Activated naive CD8-positive, alpha-beta T cell treated with anti-CD3 and anti-CD28 coated beads, Interleukin-2, amount 50 U/mL, for 24 hours (primary cell): ENCODE measurements at regions not wholly inside any gene's neighbourhood (a gene's known extent, or its start where the extent isn't known, plus 50 kb on each side); places are given as distances from the start of the nearest gene placed in this dataset.
A peak's percentile ranks its signal among the peaks of the same experiment; 100 is the strongest.
"Not testable (repeated sequence)": the region's sequence is repeated elsewhere in the genome, so short reads cannot be mapped to it uniquely, and the experiment has no call there.

Experiments used
- ATAC-seq: fragments of 150-1000 bp; cut with Tn5 transposase; one replicate; pipeline ENCODE4 v1.10.0; 2021
- DNase-seq: peaks from one replicate; pipeline ENCODE4 v3.0.0; 2021
- H3K27ac Mint-ChIP-seq: one replicate; pipeline ENCODE4 v1.8.0; 2021; ENCODE audit warnings: mild to moderate bottlenecking, mixed read lengths
- H3K27me3 Mint-ChIP-seq: one replicate; pipeline ENCODE4 v1.8.0; 2021; ENCODE audit warnings: mixed read lengths
- H3K36me3 Mint-ChIP-seq: one replicate; pipeline ENCODE4 v1.8.0; 2021; ENCODE audit warnings: low read depth, mixed read lengths
- H3K4me1 Mint-ChIP-seq: one replicate; pipeline ENCODE4 v1.8.0; 2021; ENCODE audit warnings: mixed read lengths
- H3K4me3 Mint-ChIP-seq: one replicate; pipeline ENCODE4 v1.8.0; 2021; ENCODE audit warnings: mild to moderate bottlenecking, moderate library complexity, mixed read lengths
- H3K9me3 Mint-ChIP-seq: one replicate; pipeline ENCODE4 v1.8.0; 2021; ENCODE audit warnings: mixed read lengths

DNA sequence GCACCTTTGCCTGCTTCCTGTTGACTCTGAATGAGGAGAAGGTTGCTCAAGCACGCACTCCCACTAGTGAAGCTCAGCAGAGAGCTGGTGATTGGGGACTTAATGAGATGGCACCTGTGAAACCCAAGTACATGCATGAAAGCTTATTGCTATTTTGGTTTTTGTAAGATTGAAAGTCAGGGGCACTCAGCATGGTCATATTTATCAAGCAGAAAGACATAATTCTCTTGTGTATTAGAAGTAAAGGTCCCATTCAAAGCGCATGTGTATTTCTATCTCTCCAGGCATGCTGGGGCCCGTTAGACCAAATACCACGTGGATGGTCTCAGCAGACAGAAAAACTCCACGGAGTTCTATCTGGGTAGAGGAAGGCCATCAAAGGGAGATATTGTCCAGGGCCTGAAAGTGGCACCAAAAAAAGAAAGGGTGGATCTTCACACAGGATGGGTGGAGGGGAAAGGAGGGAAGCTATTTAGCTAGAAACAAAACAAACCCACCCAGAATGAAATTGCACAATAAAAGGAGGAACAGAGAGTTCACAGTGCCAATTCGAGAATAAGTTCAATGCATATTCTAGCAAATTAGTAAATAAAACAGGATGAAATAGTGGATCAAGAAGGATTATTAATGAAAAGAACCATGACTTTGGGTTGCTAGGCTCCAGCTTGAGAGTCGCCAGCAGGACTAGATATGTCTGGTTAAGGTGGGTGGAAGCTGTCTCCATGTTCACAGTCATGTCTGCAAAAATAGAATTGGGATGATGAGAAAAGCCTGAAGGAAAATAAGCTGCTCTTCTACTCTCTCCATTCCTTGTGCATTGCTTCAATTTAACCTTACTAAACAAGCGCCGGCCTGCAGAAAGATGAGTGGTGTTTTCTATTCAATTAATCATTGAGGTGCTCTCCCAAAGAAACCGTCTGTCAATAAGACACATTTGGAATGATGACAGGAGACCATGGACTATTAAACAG, 224.9 kb upstream of the DTNBP1 start:
- ATAC-seq (no peak), DNase-seq (no peak)
- Mint-ChIP-seq H3K4me3 (no peak overlapping the region), H3K4me1 (peaks cover 8% of the 10 kb centered on the region), H3K9me3 (no peaks in the 10 kb centered on the region), H3K27ac (no peak overlapping the region), H3K36me3 (no peaks in the 10 kb centered on the region), H3K27me3 (peaks cover 2% of the 10 kb centered on the region)

DNA sequence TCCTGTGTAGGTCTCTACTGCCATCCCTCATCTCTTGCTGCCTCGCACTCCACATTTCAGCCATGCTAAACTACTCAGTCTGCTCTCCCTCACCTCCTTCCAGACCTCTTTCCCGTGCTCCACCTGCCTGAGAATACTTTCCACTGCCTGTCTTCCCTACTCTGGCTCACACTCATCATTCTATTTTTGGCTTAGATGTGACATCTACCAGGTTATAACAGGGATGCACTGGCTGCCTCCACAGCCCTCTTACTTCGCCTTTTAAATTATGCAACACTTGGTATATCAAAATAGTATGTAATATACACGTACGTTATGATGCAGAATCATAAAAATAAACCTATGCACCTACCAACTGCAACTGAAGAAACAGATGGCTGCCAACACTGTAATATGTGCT, 222.8 kb upstream of the DTNBP1 start:
- no peak for DNase-seq
- no peak overlapping the region for H3K27ac Mint-ChIP-seq
- H3K36me3 Mint-ChIP-seq = no peaks in the 10 kb centered on the region
- ATAC-seq = no peak
- peaks cover 14% of the 10 kb centered on the region for H3K4me1 Mint-ChIP-seq
- H3K4me3 Mint-ChIP-seq = no peak overlapping the region
- H3K27me3 Mint-ChIP-seq = no peaks in the 10 kb centered on the region
- H3K9me3 Mint-ChIP-seq = no peaks in the 10 kb centered on the region

DNA sequence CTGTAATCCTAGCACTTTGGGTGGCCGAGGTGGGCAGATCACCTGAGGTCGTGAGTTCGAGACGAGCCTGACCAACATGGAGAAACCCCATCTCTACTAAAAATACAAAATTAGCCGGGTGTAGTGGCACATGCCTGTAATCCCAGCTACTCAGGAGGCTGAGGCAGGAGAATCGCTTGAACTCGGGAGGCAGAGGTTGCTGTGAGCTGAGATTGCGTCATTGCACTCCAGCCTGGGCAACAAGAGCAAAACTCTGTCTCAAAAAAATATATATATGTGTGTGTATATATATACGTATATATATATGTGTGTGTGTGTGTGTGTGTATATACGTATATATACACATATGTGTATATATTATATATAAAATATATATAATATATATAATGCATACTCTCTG, 220.8 kb upstream of the DTNBP1 start:
- not testable (repeated sequence) for DNase-seq, H3K36me3 Mint-ChIP-seq, H3K27me3 Mint-ChIP-seq, ATAC-seq, H3K4me3 Mint-ChIP-seq, H3K9me3 Mint-ChIP-seq, H3K27ac Mint-ChIP-seq
- H3K4me1 Mint-ChIP-seq = peaks cover 30% of the 10 kb centered on the region

DNA sequence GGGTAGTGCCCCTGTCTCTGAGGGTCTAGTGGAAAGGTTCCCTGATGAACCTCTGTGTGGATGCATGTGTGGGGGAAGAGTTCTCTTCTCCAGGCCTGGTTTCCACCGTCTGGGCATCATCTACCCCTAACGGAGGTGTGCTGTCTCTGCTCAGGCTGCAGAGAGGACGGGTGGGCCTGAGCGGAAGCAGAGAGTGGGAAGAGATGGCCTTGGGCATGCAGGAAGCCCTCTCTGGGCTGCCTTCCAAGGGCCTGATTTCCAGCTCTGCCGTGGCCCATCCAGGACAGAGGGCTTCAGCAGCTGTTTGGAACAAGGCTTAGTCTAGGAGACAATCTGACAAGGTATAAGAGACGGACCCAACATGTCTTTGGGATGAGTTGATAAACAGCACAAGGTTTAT, 220.1 kb upstream of the DTNBP1 start:
- Mint-ChIP-seq H3K4me3 (no peak overlapping the region), H3K4me1 (peaks cover 27% of the 10 kb centered on the region), H3K36me3 (no peaks in the 10 kb centered on the region), H3K27ac (no peak overlapping the region), H3K9me3 (no peaks in the 10 kb centered on the region), H3K27me3 (no peaks in the 10 kb centered on the region)
- ATAC-seq (no peak), DNase-seq (no peak)

DNA sequence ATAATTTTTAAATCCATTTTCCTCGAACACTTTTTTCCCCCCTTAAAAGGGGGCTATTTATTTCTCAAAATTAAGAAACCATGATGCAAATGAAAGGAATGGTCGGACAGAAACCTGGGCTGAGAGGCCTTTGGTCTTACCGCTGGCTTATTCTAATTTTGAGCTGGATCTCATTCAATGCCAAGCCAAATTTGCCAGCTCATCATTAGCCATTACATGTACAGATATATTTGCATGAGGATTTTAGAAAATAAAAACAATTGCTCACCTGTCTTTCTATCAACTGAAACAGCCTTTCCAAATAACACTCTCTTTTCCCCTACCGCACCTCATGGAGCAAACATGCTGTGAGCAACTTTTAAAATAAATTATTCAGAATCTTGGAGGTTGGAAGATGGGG, 219.5 kb upstream of the DTNBP1 start:
- Mint-ChIP-seq H3K27ac (no peak overlapping the region), H3K9me3 (no peaks in the 10 kb centered on the region), H3K4me3 (no peak overlapping the region), H3K36me3 (no peaks in the 10 kb centered on the region), H3K27me3 (no peaks in the 10 kb centered on the region), H3K4me1 (peaks cover 22% of the 10 kb centered on the region)
- no peak for ATAC-seq
- no peak for DNase-seq

DNA sequence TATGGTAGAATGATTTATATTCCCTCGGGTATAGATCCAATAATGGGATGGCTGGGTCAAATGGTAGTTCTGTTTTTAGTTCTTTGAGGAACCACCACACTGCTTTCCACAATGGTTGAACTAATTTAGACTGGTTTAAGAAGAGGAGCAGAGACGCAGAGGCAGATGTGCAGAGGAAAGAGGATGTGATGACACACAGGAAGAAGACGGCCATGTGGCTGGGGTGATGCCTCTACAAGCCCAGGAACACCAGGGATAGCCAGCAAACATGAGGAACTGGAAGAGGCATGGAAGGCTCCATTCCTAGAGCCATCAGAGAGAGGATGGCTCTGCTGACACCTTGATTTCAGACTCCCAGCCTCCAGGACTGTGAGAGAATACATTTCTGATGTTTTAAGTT, 218.3 kb upstream of the DTNBP1 start:
- H3K4me3 Mint-ChIP-seq = no peak overlapping the region
- H3K9me3 Mint-ChIP-seq = no peaks in the 10 kb centered on the region
- no peak overlapping the region for H3K27ac Mint-ChIP-seq
- no peaks in the 10 kb centered on the region for H3K36me3 Mint-ChIP-seq
- ATAC-seq (no peak), DNase-seq (no peak)
- H3K4me1 Mint-ChIP-seq = peaks cover 30% of the 10 kb centered on the region
- no peaks in the 10 kb centered on the region for H3K27me3 Mint-ChIP-seq

DNA sequence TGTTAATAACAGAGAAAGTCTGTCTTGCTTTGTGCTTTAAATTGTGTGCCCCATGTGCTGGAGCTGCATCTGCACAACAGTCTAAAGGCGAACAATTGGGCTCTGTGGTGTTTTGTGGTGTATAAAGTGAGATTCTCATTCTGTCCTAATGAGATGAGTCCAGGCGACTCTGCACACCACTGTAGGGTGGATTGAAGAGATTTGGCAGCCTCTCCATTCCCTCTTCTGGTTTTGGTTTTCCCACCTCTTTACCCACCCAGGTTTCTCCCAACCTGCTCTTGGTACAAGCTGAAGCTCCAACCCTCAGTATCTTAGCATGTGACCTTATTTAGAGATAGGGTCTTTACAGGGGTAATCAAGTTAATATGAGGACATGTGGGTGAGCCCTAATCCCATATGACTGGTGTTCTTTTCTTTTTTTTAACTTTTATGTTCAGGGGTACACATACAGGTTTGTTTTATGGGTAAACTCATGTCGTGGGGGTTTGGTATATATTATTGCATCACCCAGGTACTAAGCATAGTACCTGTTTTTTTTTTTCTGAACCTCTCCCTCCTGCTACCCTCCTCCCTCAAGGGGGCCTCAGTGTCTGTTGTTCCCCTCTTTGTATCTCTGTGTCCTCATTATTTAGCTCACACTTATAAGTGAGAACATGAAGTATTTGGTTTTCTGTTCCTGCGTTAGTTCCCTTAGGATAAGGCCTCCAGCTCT, 217.6 kb upstream of the DTNBP1 start:
- H3K4me1 Mint-ChIP-seq = peaks cover 31% of the 10 kb centered on the region
- H3K9me3 Mint-ChIP-seq = no peaks in the 10 kb centered on the region
- ATAC-seq (no peak), DNase-seq (no peak)
- no peak overlapping the region for H3K4me3 Mint-ChIP-seq
- no peaks in the 10 kb centered on the region for H3K27me3 Mint-ChIP-seq
- H3K27ac Mint-ChIP-seq = no peak overlapping the region
- H3K36me3 Mint-ChIP-seq = no peaks in the 10 kb centered on the region

DNA sequence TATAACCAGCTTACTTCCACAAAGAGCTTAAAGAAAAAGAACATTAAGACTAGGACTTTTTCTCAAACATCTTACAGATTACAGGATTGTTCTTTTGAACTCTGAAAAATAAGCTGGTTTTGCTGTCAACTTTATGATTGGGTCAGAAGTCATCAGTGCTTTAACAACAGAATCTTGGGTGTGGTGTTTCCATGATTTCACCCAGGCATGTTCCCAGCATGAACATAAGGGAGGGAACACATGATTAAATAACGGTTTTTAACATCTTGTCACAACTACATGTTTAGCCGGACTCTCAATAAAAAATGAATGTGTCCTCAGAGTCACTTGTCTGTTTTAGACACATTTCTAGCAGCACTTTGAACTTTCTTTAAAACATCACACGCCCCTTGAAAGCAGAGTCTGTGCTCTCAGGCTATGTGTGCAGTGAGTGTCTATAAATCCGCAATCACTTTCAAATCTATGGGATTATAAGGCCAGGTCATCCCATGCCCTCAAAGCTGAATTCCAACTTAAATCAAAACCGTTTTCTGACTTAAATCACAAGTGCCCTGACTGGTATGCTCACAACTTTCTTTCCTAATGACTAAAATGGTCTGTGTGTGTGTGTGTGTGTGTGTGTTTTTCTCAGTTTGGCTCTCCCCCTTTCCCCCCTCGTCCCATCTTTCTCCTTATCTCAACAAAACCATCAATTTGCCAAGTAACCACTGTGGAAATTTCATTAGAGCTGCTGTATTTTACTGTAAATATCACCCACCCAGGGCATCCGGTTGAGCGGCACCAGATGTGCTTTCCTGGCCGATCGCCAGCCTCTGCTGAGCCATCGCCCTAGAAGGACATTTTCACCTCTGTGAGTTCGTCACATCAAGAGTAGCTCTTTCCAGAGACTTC, 216.8 kb upstream of the DTNBP1 start:
- Mint-ChIP-seq H3K27ac (no peak overlapping the region), H3K27me3 (no peaks in the 10 kb centered on the region), H3K4me3 (peak overlapping the region; percentile 41), H3K9me3 (no peaks in the 10 kb centered on the region), H3K36me3 (no peaks in the 10 kb centered on the region), H3K4me1 (peaks cover 31% of the 10 kb centered on the region)
- DNase-seq (peak; percentile 54), ATAC-seq (peak; percentile 58)

DNA sequence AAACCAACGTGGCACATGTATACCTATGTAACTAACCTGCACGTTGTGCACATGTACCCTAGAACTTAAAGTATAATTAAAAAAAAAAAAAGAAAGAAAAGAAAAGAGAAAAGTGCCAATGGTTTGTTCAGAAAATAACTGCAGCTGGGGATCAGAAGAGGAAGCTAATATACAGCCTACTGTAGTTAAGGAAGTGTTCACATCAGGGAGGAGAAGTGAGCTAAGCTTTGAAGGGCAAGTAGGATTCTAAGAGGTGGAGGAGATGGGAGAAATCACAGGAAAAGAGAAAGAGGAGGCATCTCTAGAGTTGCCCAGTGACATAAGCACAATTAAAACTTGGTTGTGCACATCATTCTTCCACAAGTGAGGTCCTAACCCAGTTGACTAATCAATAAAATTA, 214.4 kb upstream of the DTNBP1 start:
- H3K27ac Mint-ChIP-seq = no peak overlapping the region
- H3K4me3 Mint-ChIP-seq = no peak overlapping the region
- peaks cover 31% of the 10 kb centered on the region for H3K4me1 Mint-ChIP-seq
- H3K27me3 Mint-ChIP-seq = no peaks in the 10 kb centered on the region
- DNase-seq (no peak), ATAC-seq (no peak)
- no peaks in the 10 kb centered on the region for H3K9me3 Mint-ChIP-seq
- H3K36me3 Mint-ChIP-seq = no peaks in the 10 kb centered on the region

DNA sequence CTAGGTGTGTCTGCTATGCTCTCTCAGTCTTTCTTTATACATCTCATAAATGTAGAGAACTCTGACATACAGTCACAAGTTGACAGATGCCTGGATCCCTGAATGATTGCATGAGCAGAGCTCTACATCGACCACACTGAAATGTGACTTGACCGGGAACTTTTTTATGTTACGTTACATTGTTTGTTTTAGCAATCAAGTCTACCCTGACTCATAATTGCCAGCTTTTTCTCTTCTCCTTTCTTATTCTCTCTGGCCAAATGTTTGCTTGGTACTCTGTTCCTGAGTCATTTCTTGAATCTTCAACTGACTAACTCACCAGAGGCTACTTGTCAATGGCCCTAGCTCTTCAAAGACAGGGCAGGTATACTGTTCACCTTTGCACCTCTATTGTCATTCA, 213.6 kb upstream of the DTNBP1 start:
- no peak overlapping the region for H3K27ac Mint-ChIP-seq
- peaks cover 31% of the 10 kb centered on the region for H3K4me1 Mint-ChIP-seq
- ATAC-seq (peak; percentile 45), DNase-seq (no peak)
- H3K4me3 Mint-ChIP-seq = no peak overlapping the region
- H3K27me3 Mint-ChIP-seq = peaks cover 2% of the 10 kb centered on the region
- H3K36me3 Mint-ChIP-seq = no peaks in the 10 kb centered on the region
- no peaks in the 10 kb centered on the region for H3K9me3 Mint-ChIP-seq

DNA sequence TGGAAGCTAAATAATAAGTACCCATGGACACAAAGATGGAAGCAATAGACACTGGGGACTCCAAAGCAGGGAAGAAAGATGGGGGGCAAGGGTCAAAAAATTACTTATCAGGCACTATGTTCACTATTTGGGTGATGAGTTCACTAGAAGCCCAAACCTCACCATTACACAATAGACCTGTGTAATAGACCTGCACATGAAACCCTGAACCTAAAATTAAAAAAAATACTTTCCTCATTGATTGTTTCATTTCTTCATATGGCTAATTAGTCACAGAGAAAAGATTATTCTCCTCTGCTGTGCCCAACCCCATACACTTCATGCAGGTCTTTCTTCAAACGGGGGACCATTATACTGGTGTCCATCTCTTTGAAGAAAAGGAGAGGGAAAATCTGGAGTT, 213.0 kb upstream of the DTNBP1 start:
- Mint-ChIP-seq H3K4me1 (peaks cover 27% of the 10 kb centered on the region), H3K4me3 (no peak overlapping the region), H3K27ac (no peak overlapping the region), H3K36me3 (no peaks in the 10 kb centered on the region), H3K9me3 (no peaks in the 10 kb centered on the region), H3K27me3 (peaks cover 5% of the 10 kb centered on the region)
- ATAC-seq = no peak
- DNase-seq = no peak

DNA sequence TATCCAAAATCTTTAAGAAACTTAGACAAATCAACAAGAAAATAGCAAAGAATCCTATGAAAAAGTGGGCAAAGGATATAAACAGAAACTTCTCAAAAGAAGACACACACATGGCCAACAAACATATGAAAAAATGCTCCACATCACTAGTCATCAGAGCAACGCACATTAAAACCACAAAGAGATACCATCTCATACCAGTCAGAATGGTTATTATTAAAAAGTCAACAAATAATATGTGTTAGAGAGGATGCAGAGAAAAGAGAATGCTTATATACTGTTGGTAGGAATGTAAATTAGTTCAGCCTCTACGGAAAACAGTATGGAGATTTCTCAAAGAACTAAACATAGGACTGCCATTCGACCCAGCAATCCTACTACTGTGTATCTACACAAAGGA, 212.0 kb upstream of the DTNBP1 start:
- Mint-ChIP-seq H3K36me3 (no peaks in the 10 kb centered on the region), H3K4me1 (peaks cover 17% of the 10 kb centered on the region), H3K4me3 (no peak overlapping the region), H3K27me3 (peaks cover 6% of the 10 kb centered on the region), H3K27ac (no peak overlapping the region), H3K9me3 (no peaks in the 10 kb centered on the region)
- ATAC-seq = no peak
- DNase-seq = no peak

DNA sequence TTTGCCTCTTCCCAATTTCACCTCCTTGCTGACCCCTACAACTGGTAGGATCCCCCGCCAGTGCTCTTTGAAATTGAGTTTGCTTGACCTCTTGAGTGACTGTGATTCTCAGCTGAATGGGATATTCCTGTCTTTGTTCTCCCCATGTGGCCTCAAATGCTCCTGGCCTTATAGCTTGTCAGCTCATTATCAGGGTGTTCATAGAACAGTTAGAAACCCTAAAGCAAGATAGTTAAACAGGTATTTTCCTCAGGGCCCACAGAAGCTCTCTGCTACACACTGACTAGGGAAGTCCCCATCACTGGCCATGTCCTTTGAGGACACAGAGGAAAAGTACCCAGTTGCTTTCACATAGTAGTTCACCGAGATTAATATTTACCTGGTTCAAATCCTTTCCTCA, 211.5 kb upstream of the DTNBP1 start:
- DNase-seq (no peak), ATAC-seq (no peak)
- no peaks in the 10 kb centered on the region for H3K9me3 Mint-ChIP-seq
- no peak overlapping the region for H3K27ac Mint-ChIP-seq
- peaks cover 6% of the 10 kb centered on the region for H3K27me3 Mint-ChIP-seq
- H3K4me1 Mint-ChIP-seq = peaks cover 12% of the 10 kb centered on the region
- H3K4me3 Mint-ChIP-seq = no peak overlapping the region
- no peaks in the 10 kb centered on the region for H3K36me3 Mint-ChIP-seq

DNA sequence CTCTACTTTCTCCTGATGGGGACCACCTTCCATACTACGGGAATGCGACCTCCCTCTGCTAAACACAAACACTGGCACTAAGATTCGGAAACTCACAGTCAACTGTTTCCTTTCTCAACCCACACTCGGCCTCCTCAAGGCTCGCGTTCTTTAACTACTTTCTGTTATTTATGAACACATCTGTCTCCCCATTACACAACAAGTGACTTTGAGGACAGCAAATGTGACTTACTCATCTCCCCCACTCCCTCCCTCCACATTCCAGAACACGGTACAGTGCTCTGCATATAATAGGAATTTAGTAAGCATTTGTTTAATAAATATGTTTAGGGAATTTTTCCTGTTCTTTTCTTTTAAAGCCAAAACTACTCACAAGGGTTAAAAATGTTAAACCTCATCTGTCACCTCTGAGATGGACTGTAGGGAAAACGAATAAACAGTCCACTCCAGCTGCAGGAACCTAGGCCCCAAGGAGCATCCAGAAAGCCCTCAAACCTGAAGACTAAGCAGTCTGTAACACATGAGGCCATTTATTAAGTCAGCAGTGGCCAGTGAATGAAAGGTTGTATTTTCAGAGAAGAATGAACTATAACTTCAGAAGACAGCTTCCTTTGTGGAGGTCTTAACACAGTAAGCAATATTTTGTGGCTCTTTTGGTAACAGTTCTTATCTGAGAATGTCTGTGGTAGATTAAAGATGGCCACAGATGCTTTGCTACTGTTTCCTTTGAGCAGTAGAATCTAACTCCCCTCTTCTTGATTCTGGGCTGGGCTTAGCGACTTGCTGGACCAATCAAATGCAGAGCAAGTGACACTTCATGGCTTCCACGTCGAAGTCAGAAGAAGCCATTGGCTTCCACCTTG, 209.6 kb upstream of the DTNBP1 start:
- ATAC-seq (no peak), DNase-seq (no peak)
- Mint-ChIP-seq H3K9me3 (no peaks in the 10 kb centered on the region), H3K36me3 (no peaks in the 10 kb centered on the region), H3K4me1 (peaks cover 9% of the 10 kb centered on the region), H3K27me3 (peaks cover 9% of the 10 kb centered on the region), H3K27ac (no peak overlapping the region), H3K4me3 (no peak overlapping the region)
